ENCODE measurements at regions not wholly inside any gene's neighbourhood (a gene's known extent, or its start where the extent isn't known, plus 50 kb on each side); places are given as distances from the start of the nearest gene placed in this dataset.

DNA sequence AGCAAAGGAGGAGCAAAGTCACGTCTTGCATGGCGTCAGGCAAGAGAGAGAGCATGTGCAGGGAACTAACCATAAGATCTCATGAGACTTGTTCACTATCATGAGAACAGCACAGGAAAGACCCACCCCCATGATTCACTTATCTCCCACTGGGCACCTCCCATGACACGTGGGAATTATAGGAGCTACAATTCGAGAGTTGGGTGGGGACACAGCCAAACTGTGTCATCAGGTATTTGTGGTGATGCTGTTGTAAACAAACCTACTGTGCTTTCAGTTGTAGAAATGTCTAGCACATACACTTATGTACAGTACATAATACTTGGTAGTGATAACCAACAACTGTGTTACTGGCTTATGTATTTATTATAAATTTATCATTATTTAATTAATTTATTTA lies 128.3 kb downstream of the UTRN start:
- TF ChIP-seq POLR2A (IDR thresholded peaks at IDR 0.05): no peak
- no peak for TF ChIP-seq EP300 (IDR thresholded peaks at IDR 0.05)
- TF ChIP-seq, protein P1, sequence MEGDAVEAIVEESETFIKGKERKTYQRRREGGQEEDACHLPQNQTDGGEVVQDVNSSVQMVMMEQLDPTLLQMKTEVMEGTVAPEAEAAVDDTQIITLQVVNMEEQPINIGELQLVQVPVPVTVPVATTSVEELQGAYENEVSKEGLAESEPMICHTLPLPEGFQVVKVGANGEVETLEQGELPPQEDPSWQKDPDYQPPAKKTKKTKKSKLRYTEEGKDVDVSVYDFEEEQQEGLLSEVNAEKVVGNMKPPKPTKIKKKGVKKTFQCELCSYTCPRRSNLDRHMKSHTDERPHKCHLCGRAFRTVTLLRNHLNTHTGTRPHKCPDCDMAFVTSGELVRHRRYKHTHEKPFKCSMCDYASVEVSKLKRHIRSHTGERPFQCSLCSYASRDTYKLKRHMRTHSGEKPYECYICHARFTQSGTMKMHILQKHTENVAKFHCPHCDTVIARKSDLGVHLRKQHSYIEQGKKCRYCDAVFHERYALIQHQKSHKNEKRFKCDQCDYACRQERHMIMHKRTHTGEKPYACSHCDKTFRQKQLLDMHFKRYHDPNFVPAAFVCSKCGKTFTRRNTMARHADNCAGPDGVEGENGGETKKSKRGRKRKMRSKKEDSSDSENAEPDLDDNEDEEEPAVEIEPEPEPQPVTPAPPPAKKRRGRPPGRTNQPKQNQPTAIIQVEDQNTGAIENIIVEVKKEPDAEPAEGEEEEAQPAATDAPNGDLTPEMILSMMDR (IDR thresholded peaks at IDR 0.05): no peak
- no peak for TF ChIP-seq POLR2AphosphoS5 (IDR thresholded peaks at IDR 0.05)
- 70% methylated on average over 4 of the region's 4 CpGs for WGBS
- no peaks in the 10 kb centered on the region for H3K27me3 ChIP-seq
- no peak overlapping the region for H3K4me3 ChIP-seq
- peaks cover 7% of the 10 kb centered on the region for H3K4me1 ChIP-seq
- H3K27ac ChIP-seq: no peak overlapping the region
- no peaks in the 10 kb centered on the region for H3K9me3 ChIP-seq
- DNase-seq (ENCODE audit: low spot score in 2 of 2): no peak
- H3K36me3 ChIP-seq: no peaks in the 10 kb centered on the region

DNA sequence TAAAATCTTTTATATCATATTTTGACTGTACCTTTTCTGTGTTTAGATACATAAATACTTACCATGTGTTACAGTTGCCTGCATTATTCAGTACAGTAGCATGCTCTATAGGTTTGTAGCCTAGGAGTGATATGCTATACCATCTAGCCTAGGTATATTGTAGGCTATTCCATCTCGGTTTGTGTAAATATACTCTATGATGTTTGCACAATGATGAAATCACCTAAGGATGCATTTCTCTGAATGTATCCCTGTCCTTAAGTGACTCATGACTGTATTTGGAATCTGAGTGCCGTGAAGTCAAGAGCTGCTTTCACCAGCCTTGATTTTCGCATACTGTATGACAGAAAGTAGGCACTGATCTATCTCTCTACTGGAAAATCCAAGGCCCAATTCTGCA lies 129.9 kb downstream of the UTRN start:
- WGBS: 90% methylated on average over 3 of the region's 3 CpGs
- H3K27me3 ChIP-seq: no peaks in the 10 kb centered on the region
- H3K27ac ChIP-seq: no peak overlapping the region
- TF ChIP-seq POLR2A (IDR thresholded peaks at IDR 0.05) (no peak), EP300 (IDR thresholded peaks at IDR 0.05) (no peak), POLR2AphosphoS5 (IDR thresholded peaks at IDR 0.05) (no peak)
- TF ChIP-seq, protein P1 (IDR thresholded peaks at IDR 0.05): no peak
- H3K4me1 ChIP-seq: peaks cover 10% of the 10 kb centered on the region
- no peaks in the 10 kb centered on the region for H3K36me3 ChIP-seq
- no peak for DNase-seq (ENCODE audit: low spot score in 2 of 2)
- no peaks in the 10 kb centered on the region for H3K9me3 ChIP-seq
- no peak overlapping the region for H3K4me3 ChIP-seq

DNA sequence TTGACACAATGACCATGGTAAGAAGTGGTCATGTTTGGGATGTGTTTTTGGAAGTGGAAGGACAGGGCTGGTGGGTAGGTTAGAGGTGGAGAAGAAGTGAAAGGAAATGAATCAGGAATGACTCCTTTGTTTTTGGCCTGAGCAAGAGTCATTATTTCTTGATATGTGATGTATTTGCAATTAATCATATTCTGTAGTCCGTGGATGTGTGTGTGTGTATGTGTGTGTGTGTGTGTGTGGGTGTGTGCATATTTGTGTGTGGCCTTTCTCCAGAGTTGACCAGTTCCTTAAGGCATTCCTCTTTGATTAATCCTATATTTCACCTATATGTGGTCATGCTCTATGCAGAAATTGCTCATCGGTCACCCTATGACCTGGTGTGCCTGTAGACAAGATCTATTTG lies 130.7 kb downstream of the UTRN start:
- Histone ChIP-seq H3K27me3 (no peaks in the 10 kb centered on the region), H3K4me3 (no peak overlapping the region), H3K36me3 (no peaks in the 10 kb centered on the region), H3K4me1 (peaks cover 10% of the 10 kb centered on the region), H3K27ac (no peak overlapping the region), H3K9me3 (no peaks in the 10 kb centered on the region)
- TF ChIP-seq EP300 (IDR thresholded peaks at IDR 0.05) (no peak), POLR2AphosphoS5 (IDR thresholded peaks at IDR 0.05) (no peak), POLR2A (IDR thresholded peaks at IDR 0.05) (no peak)
- TF ChIP-seq, protein P1 (IDR thresholded peaks at IDR 0.05): no peak
- DNase-seq (ENCODE audit: low spot score in 2 of 2): no peak
- WGBS: 81% methylated on average over 2 of the region's 2 CpGs

DNA sequence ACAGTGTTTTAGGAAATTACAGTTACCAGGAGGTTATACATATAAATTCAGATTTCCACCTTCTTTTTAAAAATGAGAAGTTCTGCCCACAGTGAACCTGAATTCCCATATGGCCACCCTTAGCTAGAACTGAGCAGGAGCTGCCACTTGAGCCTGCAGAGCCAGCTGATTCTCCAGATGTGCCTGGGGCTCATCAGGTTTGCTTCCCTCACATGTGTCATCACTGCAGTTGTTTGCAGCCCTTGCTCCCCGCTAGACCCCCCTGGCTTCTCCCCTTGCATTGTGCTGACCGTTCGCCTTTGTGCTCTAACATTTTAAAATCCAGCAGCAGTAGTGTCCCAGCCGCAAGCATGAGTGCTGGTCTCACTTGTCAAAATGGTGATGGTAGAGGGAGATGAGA lies 131.1 kb downstream of the UTRN start:
- H3K27ac ChIP-seq: no peak overlapping the region
- no peak for DNase-seq (ENCODE audit: low spot score in 2 of 2)
- 67% methylated on average over 4 of the region's 4 CpGs for WGBS
- H3K27me3 ChIP-seq: no peaks in the 10 kb centered on the region
- TF ChIP-seq, protein P1 (IDR thresholded peaks at IDR 0.05): no peak
- TF ChIP-seq POLR2AphosphoS5 (IDR thresholded peaks at IDR 0.05) (no peak), EP300 (IDR thresholded peaks at IDR 0.05) (no peak), POLR2A (IDR thresholded peaks at IDR 0.05) (no peak)
- peaks cover 10% of the 10 kb centered on the region for H3K4me1 ChIP-seq
- no peaks in the 10 kb centered on the region for H3K36me3 ChIP-seq
- H3K9me3 ChIP-seq: no peaks in the 10 kb centered on the region
- H3K4me3 ChIP-seq: no peak overlapping the region

DNA sequence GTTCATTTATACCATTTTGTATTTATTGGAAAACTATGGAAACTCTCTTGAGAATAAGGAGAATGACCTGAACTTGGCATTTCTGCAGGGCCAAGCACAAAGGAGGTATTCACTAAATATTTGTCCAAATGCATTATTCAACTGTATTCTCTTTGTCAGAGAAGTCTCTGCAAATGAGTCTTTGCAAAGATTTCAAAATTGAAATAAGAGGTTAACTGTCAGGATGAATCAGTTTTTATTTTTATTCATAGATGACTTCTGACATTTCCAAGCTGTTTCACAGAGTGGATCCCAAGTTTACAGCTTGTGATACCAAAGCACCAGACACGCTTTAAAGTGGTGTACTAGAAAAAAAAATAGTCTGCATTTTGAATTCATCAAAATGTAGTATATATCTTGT lies 131.6 kb downstream of the UTRN start:
- TF ChIP-seq, protein P1 (IDR thresholded peaks at IDR 0.05): no peak
- TF ChIP-seq POLR2AphosphoS5 (IDR thresholded peaks at IDR 0.05) (no peak), POLR2A (IDR thresholded peaks at IDR 0.05) (no peak), EP300 (IDR thresholded peaks at IDR 0.05) (no peak)
- DNase-seq (ENCODE audit: low spot score in 2 of 2): no peak
- H3K9me3 ChIP-seq: no peaks in the 10 kb centered on the region
- H3K4me3 ChIP-seq: no peak overlapping the region
- peaks cover 10% of the 10 kb centered on the region for H3K4me1 ChIP-seq
- WGBS: 67% methylated on average over 1 of the region's 1 CpG
- no peak overlapping the region for H3K27ac ChIP-seq
- no peaks in the 10 kb centered on the region for H3K36me3 ChIP-seq
- H3K27me3 ChIP-seq: no peaks in the 10 kb centered on the region

Measured in suprapubic skin (tissue), 4 donors.